HL-60/S4 treated with retinoic acid at 250 ng/mL for 4 days and 3 days (cell line): ENCODE measurements at regions not wholly inside any gene's neighbourhood (a gene's known extent, or its start where the extent isn't known, plus 50 kb on each side); places are given as distances from the start of the nearest gene placed in this dataset.
"Not testable (repeated sequence)": the region's sequence is repeated elsewhere in the genome, so short reads cannot be mapped to it uniquely, and the experiment has no call there.

Source experiments
- in situ Hi-C: fragments of 300-500 bp; cut with MboI; formaldehyde crosslinking; loops from 2 replicates; pipeline ENCODE4 v1.7.0; 2022; ENCODE audit warnings: low sequenced_read_pairs

GRCh38 chr6:8655670-8656454 is 220.5 kb upstream of the SLC35B3 start:
- in situ Hi-C loops = no loop called here

GRCh38 chr6:8652710-8653109 is 217.4 kb upstream of the SLC35B3 start:
- in situ Hi-C loops = no loop called here

GRCh38 chr6:8651998-8652397 is 216.7 kb upstream of the SLC35B3 start:
- in situ Hi-C loops = no loop called here

- in situ Hi-C loops = no loop called here
Observed at GRCh38 chr6:8645212-8645611, 209.9 kb upstream of the SLC35B3 start.

GRCh38 chr6:8644306-8644705 is 209.0 kb upstream of the SLC35B3 start:
- in situ Hi-C loops = no loop called here

- in situ Hi-C loops = no loop called here
Observed at GRCh38 chr6:8642854-8643253, 207.5 kb upstream of the SLC35B3 start.

- in situ Hi-C loops = no loop called here
Observed at GRCh38 chr6:8642131-8642530, 206.8 kb upstream of the SLC35B3 start.

GRCh38 chr6:8639928-8640649 is 204.7 kb upstream of the SLC35B3 start:
- in situ Hi-C loops = no loop called here

- in situ Hi-C loops = no loop called here
Observed at GRCh38 chr6:8637896-8638597, 202.7 kb upstream of the SLC35B3 start.

GRCh38 chr6:8633762-8634161 is 198.4 kb upstream of the SLC35B3 start:
- in situ Hi-C loops = no loop called here

GRCh38 chr6:8628736-8629135 is 193.4 kb upstream of the SLC35B3 start:
- in situ Hi-C loops = no loop called here

- in situ Hi-C loops = no loop called here
Observed at GRCh38 chr6:8628063-8628462, 192.7 kb upstream of the SLC35B3 start.

GRCh38 chr6:8627085-8627861 is 191.9 kb upstream of the SLC35B3 start:
- in situ Hi-C loops = no loop called here

GRCh38 chr6:8624665-8625064 is 189.3 kb upstream of the SLC35B3 start:
- in situ Hi-C loops = no loop called here

- in situ Hi-C loops = no loop called here
Observed at GRCh38 chr6:8623441-8623840, 188.1 kb upstream of the SLC35B3 start.

GRCh38 chr6:8619853-8620252 is 184.5 kb upstream of the SLC35B3 start:
- in situ Hi-C loops = no loop called here

- in situ Hi-C loops = not testable (repeated sequence)
Observed at GRCh38 chr6:8619408-8619807, 184.1 kb upstream of the SLC35B3 start.

GRCh38 chr6:8608737-8609136 is 173.4 kb upstream of the SLC35B3 start:
- in situ Hi-C loops = no loop called here

- in situ Hi-C loops = no loop called here
Observed at GRCh38 chr6:8589941-8590729, 154.8 kb upstream of the SLC35B3 start.

- in situ Hi-C loops = no loop called here
Observed at GRCh38 chr6:8588176-8588575, 152.8 kb upstream of the SLC35B3 start.
